GM21786 (cell line): ENCODE measurements at regions not wholly inside any gene's neighbourhood (a gene's known extent, or its start where the extent isn't known, plus 50 kb on each side); places are given as distances from the start of the nearest gene placed in this dataset.
"Not testable (repeated sequence)": the region's sequence is repeated elsewhere in the genome, so short reads cannot be mapped to it uniquely, and the experiment has no call there.

ENCODE experiments used
- ATAC-seq: cut with Tn5 transposase; IDR thresholded peaks from one replicate; pipeline ENCODE4 v1.9.1; 2021; ENCODE audit not compliant: unreplicated experiment

DNA sequence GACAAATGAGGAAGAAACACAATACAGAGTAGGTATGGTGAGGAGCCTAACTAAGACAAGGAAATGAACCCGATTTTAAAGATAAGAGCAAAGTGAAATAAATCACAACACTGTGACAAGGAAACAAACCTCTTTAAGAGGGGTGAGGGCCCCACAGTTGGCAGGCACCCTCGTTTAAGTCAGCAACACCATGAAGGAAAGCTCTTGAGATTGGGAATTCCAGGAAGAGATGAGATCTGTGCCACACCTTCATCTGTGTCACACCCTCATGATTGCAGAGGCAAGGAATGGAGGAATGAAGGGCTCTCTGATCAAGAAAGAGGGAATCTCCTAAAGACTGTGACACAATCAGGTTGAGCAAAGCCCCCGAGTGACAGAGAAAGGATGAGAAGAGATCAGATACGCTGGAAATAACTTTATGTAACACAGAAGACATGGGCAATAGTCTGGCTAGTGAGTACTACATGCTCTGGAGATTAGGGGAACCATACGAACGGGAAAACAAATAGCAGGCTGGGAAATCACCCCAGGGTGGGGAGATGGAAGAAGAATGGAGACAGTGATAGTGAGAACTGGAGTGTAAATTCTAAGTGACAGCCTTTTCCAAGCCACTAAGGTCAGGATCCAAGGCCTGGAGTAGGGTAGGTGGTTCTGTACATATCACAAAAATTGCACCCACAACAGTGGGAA is 51.7 kb upstream of the TERB2 start:
- ATAC-seq: not testable (repeated sequence)
